ENCODE measurements at regions not wholly inside any gene's neighbourhood (a gene's known extent, or its start where the extent isn't known, plus 50 kb on each side); places are given as distances from the start of the nearest gene placed in this dataset.

- no peak overlapping the region for H3K4me3 ChIP-seq (ENCODE audit: low read depth, low read length)
- no peak for TF ChIP-seq CTCF (conservative IDR thresholded peaks at IDR 0.05; ENCODE audit: low read depth, low read length)
- DNase-seq (ENCODE audit: low read depth), result no peak
Measured at GRCh38 chr22:47553436-47553835, 791.0 kb downstream of the TBC1D22A start.

- DNase-seq (ENCODE audit: low read depth), result no peak
- H3K4me3 ChIP-seq (ENCODE audit: low read depth, low read length), result no peak overlapping the region
- TF ChIP-seq CTCF (conservative IDR thresholded peaks at IDR 0.05; ENCODE audit: low read depth, low read length), result no peak
Measured at GRCh38 chr22:47552541-47553205, 790.2 kb downstream of the TBC1D22A start.

- no peak for TF ChIP-seq CTCF (conservative IDR thresholded peaks at IDR 0.05; ENCODE audit: low read depth, low read length)
- H3K4me3 ChIP-seq (ENCODE audit: low read depth, low read length), result no peak overlapping the region
- DNase-seq (ENCODE audit: low read depth), result no peak
Measured at GRCh38 chr22:47552024-47552423, 789.6 kb downstream of the TBC1D22A start.

- no peak for TF ChIP-seq CTCF (conservative IDR thresholded peaks at IDR 0.05; ENCODE audit: low read depth, low read length)
- no peak for DNase-seq (ENCODE audit: low read depth)
- H3K4me3 ChIP-seq (ENCODE audit: low read depth, low read length), result no peak overlapping the region
Measured at GRCh38 chr22:47551431-47551775, 789.0 kb downstream of the TBC1D22A start.

GRCh38 chr22:47550524-47551430 is 788.3 kb downstream of the TBC1D22A start:
- no peak overlapping the region for H3K4me3 ChIP-seq (ENCODE audit: low read depth, low read length)
- TF ChIP-seq CTCF (conservative IDR thresholded peaks at IDR 0.05; ENCODE audit: low read depth, low read length), result no peak

GRCh38 chr22:47549741-47550340 is 787.4 kb downstream of the TBC1D22A start:
- no peak for DNase-seq (ENCODE audit: low read depth)
- TF ChIP-seq CTCF (conservative IDR thresholded peaks at IDR 0.05; ENCODE audit: low read depth, low read length), result no peak
- no peak overlapping the region for H3K4me3 ChIP-seq (ENCODE audit: low read depth, low read length)

More at GRCh38 chr22:47550524-47551430, 788.3 kb downstream of the TBC1D22A start:
- no peak for DNase-seq (ENCODE audit: low read depth)
